ENCODE measurements at regions not wholly inside any gene's neighbourhood (a gene's known extent, or its start where the extent isn't known, plus 50 kb on each side); places are given as distances from the start of the nearest gene placed in this dataset.
"Not testable (repeated sequence)": the region's sequence is repeated elsewhere in the genome, so short reads cannot be mapped to it uniquely, and the experiment has no call there.

- DNase-seq = no peak
These were observed 314.2 kb upstream of the RGS6 start for GRCh38 chr14:71618047-71618446.

- no peak for DNase-seq
These were observed 313.5 kb upstream of the RGS6 start for GRCh38 chr14:71618716-71619115.

GRCh38 chr14:71619472-71619871 is 312.8 kb upstream of the RGS6 start:
- DNase-seq = no peak

- no peak for DNase-seq
These were observed 311.8 kb upstream of the RGS6 start for GRCh38 chr14:71620401-71620800.

GRCh38 chr14:71621276-71621675 is 311.0 kb upstream of the RGS6 start:
- DNase-seq = no peak

- no peak for DNase-seq
These were observed 310.1 kb upstream of the RGS6 start for GRCh38 chr14:71621980-71622605.

- no peak for DNase-seq
These were observed 308.3 kb upstream of the RGS6 start for GRCh38 chr14:71623939-71624338.

- no peak for DNase-seq
These were observed 307.1 kb upstream of the RGS6 start for GRCh38 chr14:71625175-71625574.

- DNase-seq = no peak
These were observed 306.1 kb upstream of the RGS6 start for GRCh38 chr14:71625891-71626701.

GRCh38 chr14:71628433-71628832 is 303.8 kb upstream of the RGS6 start:
- DNase-seq = no peak

- no peak for DNase-seq
These were observed 303.0 kb upstream of the RGS6 start for GRCh38 chr14:71629250-71629649.

- no peak for DNase-seq
These were observed 302.3 kb upstream of the RGS6 start for GRCh38 chr14:71629765-71630492.

GRCh38 chr14:71631030-71631429 is 301.2 kb upstream of the RGS6 start:
- not testable (repeated sequence) for DNase-seq

GRCh38 chr14:71632440-71632946 is 299.7 kb upstream of the RGS6 start:
- no peak for DNase-seq

GRCh38 chr14:71636076-71636475 is 296.2 kb upstream of the RGS6 start:
- DNase-seq = no peak

GRCh38 chr14:71636820-71637471 is 295.3 kb upstream of the RGS6 start:
- no peak for DNase-seq

GRCh38 chr14:71638523-71639196 is 293.6 kb upstream of the RGS6 start:
- DNase-seq = no peak

GRCh38 chr14:71642715-71643114 is 289.5 kb upstream of the RGS6 start:
- DNase-seq = no peak

- no peak for DNase-seq
These were observed 286.6 kb upstream of the RGS6 start for GRCh38 chr14:71645656-71646055.

GRCh38 chr14:71646518-71646917 is 285.7 kb upstream of the RGS6 start:
- DNase-seq = no peak

GRCh38 chr14:71647086-71647784 is 285.0 kb upstream of the RGS6 start:
- DNase-seq = peak; percentile 11

- no peak for DNase-seq
These were observed 283.5 kb upstream of the RGS6 start for GRCh38 chr14:71648725-71649124.
